HT1080 (cell line): ENCODE measurements at regions not wholly inside any gene's neighbourhood (a gene's known extent, or its start where the extent isn't known, plus 50 kb on each side); places are given as distances from the start of the nearest gene placed in this dataset.
A peak's percentile ranks its signal among the peaks of the same experiment; 100 is the strongest.

Source experiments
- DNase-seq: peaks from one replicate; pipeline ENCODE4 v3.0.0-alpha.2; 2015; ENCODE audit warnings: low read depth

DNA sequence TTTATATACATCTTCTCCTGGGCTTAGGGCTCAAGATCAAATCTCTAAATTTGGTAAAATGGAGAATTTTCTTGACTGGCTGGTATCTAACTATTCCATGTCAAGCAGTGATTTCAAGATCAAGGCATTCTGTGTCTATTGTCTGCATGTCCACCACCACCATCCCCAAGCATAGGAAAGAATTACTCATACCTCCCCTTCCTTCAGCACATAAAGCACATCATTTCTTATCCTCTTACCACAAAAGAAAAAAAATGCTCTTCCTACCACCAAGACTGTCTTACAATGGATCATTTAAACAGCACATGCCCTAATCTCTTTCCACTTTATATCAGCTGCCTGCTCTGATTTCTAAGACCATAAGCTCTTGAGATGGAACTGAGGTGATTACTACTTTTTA, 470.5 kb upstream of the THBS1 start:
- DNase-seq, result peak; percentile 85

DNA sequence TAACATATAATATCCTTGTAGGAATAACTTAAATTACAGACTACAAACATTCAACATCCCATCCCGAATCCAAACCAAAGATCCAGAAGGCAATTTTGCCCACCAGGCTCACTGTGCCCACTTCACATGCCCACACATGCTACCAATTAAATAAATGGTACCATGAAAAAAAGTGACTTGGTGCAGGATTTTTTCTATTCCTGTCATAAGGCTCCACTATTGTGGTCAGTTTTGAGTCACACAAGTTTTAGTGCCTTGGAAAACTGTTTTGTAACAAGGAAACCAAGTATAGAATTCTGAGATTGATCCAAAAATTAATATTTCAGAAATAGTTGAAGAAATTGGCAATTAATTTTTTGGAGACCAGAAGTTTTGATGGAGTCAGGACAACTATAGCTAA, 470.1 kb upstream of the THBS1 start:
- no peak for DNase-seq

DNA sequence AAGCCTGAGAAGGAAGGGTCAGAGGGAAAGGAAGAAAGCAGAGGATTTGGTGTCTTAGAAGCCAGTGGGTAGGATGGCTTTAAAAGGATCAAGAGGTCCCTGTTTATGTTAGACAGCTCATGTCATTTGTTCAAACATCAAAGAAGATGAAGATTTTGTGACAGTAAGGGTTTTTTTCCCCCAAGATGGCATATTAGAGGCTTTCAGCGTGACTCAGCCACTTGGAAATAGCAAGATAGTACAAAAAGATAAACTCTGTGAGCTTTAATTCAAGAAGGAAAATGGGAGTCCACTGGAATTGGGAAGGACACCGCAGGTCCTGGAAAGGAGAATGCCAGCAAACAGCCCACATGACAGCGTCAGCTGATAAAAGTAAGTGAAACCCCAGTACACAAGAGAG, 467.1 kb upstream of the THBS1 start:
- DNase-seq, result no peak

GRCh38 chr15:39114690-39115378, 466.0 kb upstream of the THBS1 start:
- no peak for DNase-seq

DNA sequence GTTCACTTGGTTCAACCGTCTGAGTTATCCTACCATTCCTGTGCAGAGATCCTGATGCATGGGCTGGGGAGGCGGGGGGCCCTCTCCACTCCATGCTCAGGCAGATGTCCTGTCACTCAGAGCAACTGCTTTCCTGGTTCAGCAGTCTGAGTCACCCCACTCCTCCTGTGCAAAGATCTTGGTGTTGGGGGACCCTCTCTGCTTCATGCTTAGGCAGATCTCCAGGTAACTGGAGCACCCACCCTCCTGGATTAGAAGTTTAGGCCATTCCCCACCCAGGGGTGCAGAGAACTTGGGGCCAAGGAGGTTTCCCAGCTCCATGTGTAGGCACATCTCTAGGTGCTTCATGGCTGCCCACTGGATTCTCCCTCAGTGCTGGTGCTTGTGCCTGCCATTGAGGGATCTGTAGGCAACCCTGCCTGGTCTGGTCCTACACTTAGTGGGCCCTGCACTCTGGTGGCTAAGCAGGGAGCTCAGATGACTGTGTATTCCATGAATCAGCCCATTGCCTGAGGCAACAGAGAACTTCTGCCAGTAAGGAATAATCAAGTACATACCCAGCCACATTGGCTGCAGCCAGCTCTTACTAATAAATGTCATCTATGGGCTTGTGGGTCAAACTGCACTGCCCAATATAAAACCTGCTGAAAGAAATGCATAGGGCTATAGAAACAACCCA, 465.4 kb upstream of the THBS1 start:
- DNase-seq, result no peak

DNA sequence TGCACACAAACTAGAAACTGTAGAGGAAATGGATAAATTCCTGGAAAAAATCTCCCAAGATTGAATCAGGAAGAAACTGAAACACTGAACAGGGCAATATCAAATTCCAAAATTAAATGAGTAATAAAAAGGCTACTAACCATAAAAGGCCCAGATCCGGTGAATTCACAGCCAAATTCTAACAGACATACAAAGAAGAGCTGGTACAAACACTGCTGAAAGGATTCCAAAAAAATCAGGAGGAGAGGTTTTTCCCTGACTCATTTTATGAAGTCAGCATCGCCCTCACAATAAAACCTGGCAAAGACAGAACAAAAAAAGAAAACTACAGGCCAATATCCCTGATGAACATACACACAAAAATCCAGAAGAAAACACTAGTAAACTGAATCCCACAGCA, 462.4 kb upstream of the THBS1 start:
- DNase-seq, result peak; percentile 90

- peak; percentile 63 for DNase-seq
Observed at GRCh38 chr15:39124155-39124552, 456.7 kb upstream of the THBS1 start.

DNA sequence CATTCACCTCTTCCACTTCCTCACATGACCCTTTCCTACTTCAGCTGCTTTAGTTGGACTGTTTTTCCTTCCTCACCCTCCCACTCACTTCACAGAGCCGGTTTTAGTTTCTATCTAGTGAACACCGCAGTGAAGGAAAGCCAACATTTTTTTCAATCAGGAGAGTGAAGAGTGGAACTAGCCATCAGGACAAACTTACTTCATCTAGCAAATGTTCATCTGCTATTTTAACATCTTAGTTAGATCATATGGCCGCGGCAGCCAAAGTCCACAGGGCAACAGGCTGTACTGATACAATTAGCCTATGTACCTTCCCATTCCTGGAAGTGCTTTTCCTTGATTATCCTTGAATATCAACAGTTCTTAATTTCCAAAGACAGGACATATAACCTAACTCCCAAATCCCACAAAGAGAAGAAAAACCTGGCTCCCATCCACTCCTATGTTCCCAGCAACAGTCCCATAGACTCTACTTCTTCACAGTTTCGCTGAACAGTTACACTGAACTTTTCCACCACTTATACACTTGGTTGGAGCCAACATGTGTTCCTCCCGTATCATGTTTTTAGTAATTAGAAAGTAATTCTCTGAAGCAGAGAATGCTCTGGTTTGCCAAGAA, 456.2 kb upstream of the THBS1 start:
- no peak for DNase-seq

GRCh38 chr15:39125226-39125625, 455.7 kb upstream of the THBS1 start:
- DNase-seq, result peak; percentile 44

DNA sequence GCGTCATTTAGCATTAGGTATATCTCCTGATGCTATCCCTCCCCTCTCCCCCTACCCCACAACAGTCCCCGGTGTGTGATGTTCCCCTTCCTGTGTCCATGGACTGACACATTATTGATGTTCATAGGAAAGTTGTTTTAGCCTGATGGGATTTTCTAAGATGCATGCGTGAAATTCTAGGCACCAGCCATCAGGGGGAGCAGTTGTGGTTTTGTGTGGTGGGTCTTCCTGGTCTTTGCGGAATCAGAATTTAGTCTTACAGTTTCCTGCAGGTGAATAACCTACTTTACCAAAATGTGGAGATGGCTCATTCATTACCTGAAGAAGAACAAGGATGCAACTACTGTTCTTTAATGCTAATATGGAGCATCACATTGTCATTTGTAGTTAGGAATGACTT, 455.0 kb upstream of the THBS1 start:
- DNase-seq, result peak; percentile 35

DNA sequence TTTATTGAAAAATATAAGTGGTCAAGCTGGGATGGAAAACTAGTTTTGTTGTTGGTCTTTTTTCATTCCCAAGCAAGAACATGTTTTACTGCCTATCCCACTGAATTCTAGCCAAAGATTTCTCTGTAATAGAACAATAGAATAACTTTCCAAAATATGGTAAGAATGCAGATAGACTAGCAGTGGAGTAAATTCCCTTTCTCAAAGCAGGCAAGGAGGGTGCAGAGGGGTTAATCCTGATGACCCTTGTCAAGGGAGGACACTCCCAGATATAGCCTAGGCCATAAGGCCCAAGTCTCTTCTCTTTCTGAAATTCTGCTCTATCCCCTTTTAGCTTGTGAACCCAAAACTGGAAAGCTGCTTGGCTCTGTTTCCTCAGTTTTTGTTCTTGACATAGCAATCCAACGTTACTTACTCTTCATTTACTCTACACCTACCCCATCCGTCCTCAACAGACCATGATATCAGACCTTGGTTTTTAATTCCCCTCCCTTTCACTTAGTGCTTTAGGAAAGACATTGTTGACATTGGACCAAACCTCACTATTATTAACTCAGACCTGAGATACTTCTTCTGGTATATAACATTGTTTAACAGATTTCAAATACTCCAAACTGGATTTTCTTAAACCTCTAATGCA, 453.6 kb upstream of the THBS1 start:
- no peak for DNase-seq

DNA sequence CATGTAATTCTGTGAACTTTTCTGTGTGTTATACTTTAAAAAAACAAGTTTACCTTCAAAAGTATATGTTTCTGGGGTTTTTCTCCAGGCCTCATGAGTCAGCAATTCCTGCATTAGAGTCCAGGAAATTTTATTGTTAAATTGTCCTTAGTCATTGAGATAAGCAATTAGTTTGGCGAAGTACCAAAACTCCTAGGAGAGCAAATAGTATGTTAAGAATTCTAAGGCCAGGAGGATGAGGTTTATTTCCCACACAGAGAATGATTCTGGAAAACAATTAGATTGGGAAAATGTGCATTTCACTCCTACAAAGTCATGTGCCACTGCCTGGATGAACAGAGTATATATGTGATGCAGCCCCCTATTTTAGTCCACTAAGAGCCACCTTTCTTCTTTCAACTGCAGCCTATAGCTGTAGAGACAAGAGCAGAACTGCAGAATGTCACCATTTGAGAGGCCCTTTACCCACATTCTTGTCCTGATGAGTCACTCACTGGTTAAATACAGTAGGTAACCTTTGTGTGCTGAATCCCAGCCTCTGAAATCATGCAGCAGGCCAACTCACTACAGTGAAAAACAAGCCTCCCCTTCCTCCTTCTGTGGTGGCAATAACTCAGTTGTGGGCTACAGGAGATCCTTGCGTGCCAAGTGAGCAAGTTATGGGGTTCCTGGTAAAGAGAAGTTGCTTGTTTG, 452.8 kb upstream of the THBS1 start:
- DNase-seq, result peak; percentile 97

GRCh38 chr15:39128746-39129145, 452.1 kb upstream of the THBS1 start:
- DNase-seq, result no peak

GRCh38 chr15:39130556-39131379, 450.1 kb upstream of the THBS1 start:
- peak; percentile 76 for DNase-seq

DNA sequence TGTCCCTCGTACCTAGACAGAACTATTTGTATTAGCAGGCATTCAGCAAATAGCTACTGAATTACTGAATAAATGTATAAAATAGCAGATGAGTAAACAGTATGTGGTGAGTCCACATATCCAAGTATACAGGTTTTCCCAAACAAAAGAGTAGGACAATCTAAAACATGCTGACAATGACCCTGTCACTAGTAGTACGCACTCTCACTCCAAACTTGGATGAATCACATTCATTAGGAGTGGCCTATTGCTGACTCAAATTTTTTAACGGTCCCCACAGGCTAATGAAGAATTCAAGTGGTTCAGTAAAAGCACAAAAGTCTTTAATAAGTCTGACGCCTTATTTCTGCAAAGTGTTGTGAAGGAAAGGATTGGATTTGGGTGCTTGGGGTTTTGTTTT, 449.3 kb upstream of the THBS1 start:
- DNase-seq, result no peak

DNA sequence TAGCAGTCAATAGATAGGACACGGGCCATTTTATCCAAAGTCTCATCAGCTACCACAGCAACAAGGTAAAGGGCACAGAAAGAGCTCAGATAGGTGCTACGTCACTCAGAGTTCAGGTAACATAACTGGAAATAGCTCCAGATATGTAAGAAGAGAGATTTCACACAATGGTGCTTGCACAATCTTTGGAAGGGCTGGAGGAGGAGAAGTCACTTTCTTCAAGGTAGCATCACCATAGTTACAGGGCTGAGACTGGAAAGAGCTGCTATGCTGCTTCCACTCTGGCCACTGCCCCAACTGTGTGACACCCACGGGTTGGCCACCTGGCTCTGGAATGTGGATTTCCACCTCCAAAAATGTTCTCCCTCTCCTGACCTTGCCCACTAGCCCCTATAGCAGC, 448.8 kb upstream of the THBS1 start:
- DNase-seq, result no peak

GRCh38 chr15:39132954-39133600, 447.8 kb upstream of the THBS1 start:
- peak; percentile 74 for DNase-seq

DNA sequence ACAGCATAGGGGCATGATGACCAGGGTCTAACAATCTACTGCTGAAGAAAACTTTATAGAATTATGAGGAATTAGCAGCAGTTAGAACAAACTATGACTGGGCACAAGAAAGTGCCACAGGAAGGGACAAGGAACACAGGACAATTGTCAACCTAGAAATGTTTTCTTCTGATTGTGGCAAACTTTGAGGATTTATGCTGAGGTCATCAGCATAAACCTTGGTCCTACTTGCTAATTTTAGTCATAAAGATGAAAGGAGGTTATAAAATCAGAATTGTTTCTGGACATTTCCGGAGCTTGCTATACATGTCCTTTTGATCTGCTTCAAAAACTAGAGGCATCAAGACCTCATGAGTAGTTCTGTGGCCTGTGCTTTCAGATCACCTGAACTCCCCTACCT, 446.6 kb upstream of the THBS1 start:
- DNase-seq, result no peak

GRCh38 chr15:39135989-39136388, 444.9 kb upstream of the THBS1 start:
- peak; percentile 74 for DNase-seq

DNA sequence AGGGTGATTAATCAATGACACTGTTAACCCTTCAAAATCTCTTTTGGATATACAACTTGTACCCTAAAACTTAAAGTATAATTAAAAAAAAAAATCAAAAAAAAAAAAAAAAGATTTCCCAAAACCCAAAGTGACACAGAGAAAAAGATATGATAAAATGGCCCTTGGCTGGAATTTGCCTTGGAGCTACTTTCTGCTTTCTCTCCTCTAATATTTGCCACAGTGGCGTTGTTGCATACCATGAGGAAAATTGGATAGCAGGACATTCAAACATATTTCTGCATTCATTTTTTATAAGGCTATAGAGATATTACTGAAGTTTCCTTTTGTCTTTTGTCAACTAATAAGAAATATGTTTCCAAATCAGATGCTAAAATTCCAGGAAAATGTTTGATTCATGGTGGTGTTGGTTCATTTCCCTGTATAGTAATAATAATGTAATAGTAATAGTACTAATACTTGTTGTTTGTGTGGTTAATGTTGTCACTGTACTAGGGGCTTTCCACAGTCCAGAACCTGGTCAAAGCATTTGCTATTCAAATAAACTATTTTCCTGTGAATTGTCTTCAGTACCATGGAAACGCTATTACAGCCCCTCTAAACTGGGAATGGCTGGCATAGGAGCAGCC, 441.3 kb upstream of the THBS1 start:
- no peak for DNase-seq
